WTC11 (cell line): ENCODE measurements at regions not wholly inside any gene's neighbourhood (a gene's known extent, or its start where the extent isn't known, plus 50 kb on each side); places are given as distances from the start of the nearest gene placed in this dataset.

Experiments used
- ATAC-seq: fragments of 200-7000 bp; cut with Tn5 transposase; 2 replicates; pipeline ENCODE4 v1.10.0; 2021; ENCODE audit warnings: mild to moderate bottlenecking, moderate library complexity
- CTCF ChIA-PET: fragments of 300-600 bp; sonication (Branson Sonifier 250); formaldehyde crosslinking; loops from one replicate; lab custom pipeline; 2021; ENCODE audit warnings: antibody characterized with exemption; lab: Charles Lee
- POLR2A ChIA-PET: fragments of 350-600 bp; sonication (Branson Sonifier 250); formaldehyde crosslinking; loops from one replicate; lab custom pipeline; 2021; ENCODE audit warnings: antibody characterized with exemption; lab: Charles Lee
- DNase-seq: peaks from one replicate; pipeline ENCODE4 v3.0.0; 2021; ENCODE audit warnings: low spot score
- H3K27ac Mint-ChIP-seq: 2 replicates; pipeline ENCODE4 v1.8.0; 2021; ENCODE audit warnings: mixed read lengths
- H3K27me3 Mint-ChIP-seq: 2 replicates; pipeline ENCODE4 v1.8.0; 2021; ENCODE audit warnings: low read depth, mild to moderate bottlenecking, moderate library complexity, mixed read lengths
- H3K36me3 Mint-ChIP-seq: 2 replicates; pipeline ENCODE4 v1.8.0; 2021; ENCODE audit warnings: mixed read lengths
- H3K4me1 Mint-ChIP-seq: 2 replicates; pipeline ENCODE4 v1.8.0; 2022; ENCODE audit warnings: mixed read lengths
- H3K4me3 Mint-ChIP-seq: 2 replicates; pipeline ENCODE4 v1.8.0; 2021; ENCODE audit warnings: mild to moderate bottlenecking, moderate library complexity, mixed read lengths
- H3K9me3 Mint-ChIP-seq: 2 replicates; pipeline ENCODE4 v1.8.0; 2021; ENCODE audit warnings: mixed read lengths
- AFF4 ChIP-seq: sonication (generic); formaldehyde crosslinking; IDR thresholded peaks from 2 replicates; pipeline ENCODE4 v1.8.1; 2023; ENCODE audit warnings: mild to moderate bottlenecking, missing genetic modification reagents, borderline replicate concordance
- ATF1 ChIP-seq: sonication (generic); formaldehyde crosslinking; IDR thresholded peaks from 2 replicates; pipeline ENCODE4 v1.8.1; 2023; ENCODE audit warnings: mild to moderate bottlenecking, moderate library complexity, missing genetic modification reagents
- ATF2 ChIP-seq: sonication (generic); formaldehyde crosslinking; IDR thresholded peaks from 2 replicates; pipeline ENCODE4 v1.8.1; 2022; ENCODE audit warnings: low read depth, missing genetic modification reagents, borderline replicate concordance
- ATF6 ChIP-seq: sonication (generic); formaldehyde crosslinking; IDR thresholded peaks from 2 replicates; pipeline ENCODE4 v1.8.1; 2023; ENCODE audit warnings: mild to moderate bottlenecking, missing genetic modification reagents
- CREB1 ChIP-seq: sonication (generic); formaldehyde crosslinking; IDR thresholded peaks from 2 replicates; pipeline ENCODE4 v1.8.0; 2023; ENCODE audit warnings: mild to moderate bottlenecking, missing genetic modification reagents
- ESRRA ChIP-seq: sonication (generic); formaldehyde crosslinking; IDR thresholded peaks from 2 replicates; pipeline ENCODE4 v1.8.1; 2022; ENCODE audit warnings: mild to moderate bottlenecking, missing genetic modification reagents, borderline replicate concordance
- GTF2I ChIP-seq: fragments of 250-450 bp; sonication (Bioruptor Pico); conservative IDR thresholded peaks from 2 replicates; pipeline ENCODE4 v1.4.0; 2021; ENCODE audit warnings: mild to moderate bottlenecking
- IRF1 ChIP-seq: sonication (generic); formaldehyde crosslinking; IDR thresholded peaks from 2 replicates; pipeline ENCODE4 v1.8.0; 2023; ENCODE audit warnings: missing genetic modification reagents
- MYBL2 ChIP-seq: sonication (generic); formaldehyde crosslinking; IDR thresholded peaks from 2 replicates; pipeline ENCODE4 v1.8.1; 2023; ENCODE audit warnings: mild to moderate bottlenecking, moderate library complexity, missing genetic modification reagents
- ZNF121 ChIP-seq: sonication (generic); formaldehyde crosslinking; IDR thresholded peaks from 2 replicates; pipeline ENCODE4 v1.8.0; 2023; ENCODE audit warnings: missing genetic modification reagents
- ZNF138 ChIP-seq: sonication (generic); formaldehyde crosslinking; conservative IDR thresholded peaks from 2 replicates; pipeline ENCODE4 v1.8.1; 2022; ENCODE audit warnings: mild to moderate bottlenecking, moderate library complexity, missing genetic modification reagents
- ZNF263 ChIP-seq: sonication (generic); formaldehyde crosslinking; IDR thresholded peaks from 2 replicates; pipeline ENCODE4 v1.8.1; 2022; ENCODE audit warnings: low read depth, mild to moderate bottlenecking, moderate library complexity, missing genetic modification reagents
- ZNF416 ChIP-seq: fragments of 250-450 bp; sonication (Bioruptor Pico); IDR thresholded peaks from 2 replicates; pipeline ENCODE4 v1.9.0; 2021; ENCODE audit warnings: mild to moderate bottlenecking, inconsistent platforms
- ZNF532 ChIP-seq: fragments of 250-450 bp; sonication (Bioruptor Pico); IDR thresholded peaks from 2 replicates; pipeline ENCODE4 v1.9.0; 2021; ENCODE audit warnings: mild to moderate bottlenecking, borderline replicate concordance
- TF ChIP-seq, protein P1 (sequence below): sonication (generic); formaldehyde crosslinking; IDR thresholded peaks from 2 replicates; pipeline ENCODE4 v1.8.0; 2023; ENCODE audit warnings: missing genetic modification reagents, mild to moderate bottlenecking, borderline replicate concordance
- TF ChIP-seq, protein P2 (sequence below): sonication (generic); formaldehyde crosslinking; IDR thresholded peaks from 2 replicates; pipeline ENCODE4 v1.8.0; 2022; ENCODE audit warnings: mild to moderate bottlenecking, missing genetic modification reagents

GRCh38 chr21:24045373-24045772 lies 1561.9 kb downstream of the MRPL39 start:
- POLR2A ChIA-PET: no interaction called here
- H3K4me3 Mint-ChIP-seq: no peak overlapping the region

More at GRCh38 chr21:24045373-24045772, 1561.9 kb downstream of the MRPL39 start:
- Mint-ChIP-seq H3K9me3 (peaks cover 34% of the 10 kb centered on the region), H3K27me3 (no peaks in the 10 kb centered on the region), H3K36me3 (peaks cover 14% of the 10 kb centered on the region), H3K4me1 (peaks cover 3% of the 10 kb centered on the region), H3K27ac (no peak overlapping the region)
- ATAC-seq (no peak), DNase-seq (no peak)
- TF ChIP-seq ZNF138: no peak
- no peak for TF ChIP-seq ZNF532 (CRISPR knock-in tag)
- no peak for TF ChIP-seq ATF6
- TF ChIP-seq IRF1 (CRISPR knock-in tag): no peak
- TF ChIP-seq MYBL2: no peak
- no peak for TF ChIP-seq ZNF263 (CRISPR knock-in tag)
- no peak for TF ChIP-seq ATF2
- TF ChIP-seq ATF1 (CRISPR knock-in tag): no peak
- no peak for TF ChIP-seq AFF4 (CRISPR knock-in tag)
- TF ChIP-seq, protein P1, sequence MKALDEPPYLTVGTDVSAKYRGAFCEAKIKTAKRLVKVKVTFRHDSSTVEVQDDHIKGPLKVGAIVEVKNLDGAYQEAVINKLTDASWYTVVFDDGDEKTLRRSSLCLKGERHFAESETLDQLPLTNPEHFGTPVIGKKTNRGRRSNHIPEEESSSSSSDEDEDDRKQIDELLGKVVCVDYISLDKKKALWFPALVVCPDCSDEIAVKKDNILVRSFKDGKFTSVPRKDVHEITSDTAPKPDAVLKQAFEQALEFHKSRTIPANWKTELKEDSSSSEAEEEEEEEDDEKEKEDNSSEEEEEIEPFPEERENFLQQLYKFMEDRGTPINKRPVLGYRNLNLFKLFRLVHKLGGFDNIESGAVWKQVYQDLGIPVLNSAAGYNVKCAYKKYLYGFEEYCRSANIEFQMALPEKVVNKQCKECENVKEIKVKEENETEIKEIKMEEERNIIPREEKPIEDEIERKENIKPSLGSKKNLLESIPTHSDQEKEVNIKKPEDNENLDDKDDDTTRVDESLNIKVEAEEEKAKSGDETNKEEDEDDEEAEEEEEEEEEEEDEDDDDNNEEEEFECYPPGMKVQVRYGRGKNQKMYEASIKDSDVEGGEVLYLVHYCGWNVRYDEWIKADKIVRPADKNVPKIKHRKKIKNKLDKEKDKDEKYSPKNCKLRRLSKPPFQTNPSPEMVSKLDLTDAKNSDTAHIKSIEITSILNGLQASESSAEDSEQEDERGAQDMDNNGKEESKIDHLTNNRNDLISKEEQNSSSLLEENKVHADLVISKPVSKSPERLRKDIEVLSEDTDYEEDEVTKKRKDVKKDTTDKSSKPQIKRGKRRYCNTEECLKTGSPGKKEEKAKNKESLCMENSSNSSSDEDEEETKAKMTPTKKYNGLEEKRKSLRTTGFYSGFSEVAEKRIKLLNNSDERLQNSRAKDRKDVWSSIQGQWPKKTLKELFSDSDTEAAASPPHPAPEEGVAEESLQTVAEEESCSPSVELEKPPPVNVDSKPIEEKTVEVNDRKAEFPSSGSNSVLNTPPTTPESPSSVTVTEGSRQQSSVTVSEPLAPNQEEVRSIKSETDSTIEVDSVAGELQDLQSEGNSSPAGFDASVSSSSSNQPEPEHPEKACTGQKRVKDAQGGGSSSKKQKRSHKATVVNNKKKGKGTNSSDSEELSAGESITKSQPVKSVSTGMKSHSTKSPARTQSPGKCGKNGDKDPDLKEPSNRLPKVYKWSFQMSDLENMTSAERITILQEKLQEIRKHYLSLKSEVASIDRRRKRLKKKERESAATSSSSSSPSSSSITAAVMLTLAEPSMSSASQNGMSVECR (CRISPR knock-in tag): no peak
- TF ChIP-seq CREB1 (CRISPR knock-in tag): no peak
- TF ChIP-seq ZNF121 (CRISPR knock-in tag): no peak
- TF ChIP-seq GTF2I (CRISPR knock-in tag): no peak
- no peak for TF ChIP-seq ZNF416 (CRISPR knock-in tag)
- TF ChIP-seq, protein P2, sequence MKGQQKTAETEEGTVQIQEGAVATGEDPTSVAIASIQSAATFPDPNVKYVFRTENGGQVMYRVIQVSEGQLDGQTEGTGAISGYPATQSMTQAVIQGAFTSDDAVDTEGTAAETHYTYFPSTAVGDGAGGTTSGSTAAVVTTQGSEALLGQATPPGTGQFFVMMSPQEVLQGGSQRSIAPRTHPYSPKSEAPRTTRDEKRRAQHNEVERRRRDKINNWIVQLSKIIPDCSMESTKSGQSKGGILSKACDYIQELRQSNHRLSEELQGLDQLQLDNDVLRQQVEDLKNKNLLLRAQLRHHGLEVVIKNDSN: no peak
- no peak for TF ChIP-seq ESRRA (CRISPR knock-in tag)
- CTCF ChIA-PET: interaction anchor here (0.6 to 1.5 kb wide), 11 partner anchors 9 to 1835 kb away, joined by 3 to 10 read pairs (median 4); no protein-coding TSS in a partner anchor
